Astrocyte of the spinal cord (primary cell): ENCODE measurements at regions not wholly inside any gene's neighbourhood (a gene's known extent, or its start where the extent isn't known, plus 50 kb on each side); places are given as distances from the start of the nearest gene placed in this dataset.
"Not testable (repeated sequence)": the region's sequence is repeated elsewhere in the genome, so short reads cannot be mapped to it uniquely, and the experiment has no call there.

Experiments
- DNase-seq: peaks from one replicate; pipeline ENCODE4 v3.0.0; 2011; ENCODE audit warnings: low read depth, low spot score
- H3K4me3 ChIP-seq: 2 replicates; pipeline ENCODE4 v1.5.1; 2011; ENCODE audit warnings: low read depth, mild to moderate bottlenecking, low read length, moderate library complexity
- in situ Hi-C: cut with HindIII; loops from 2 replicates; pipeline ENCODE4 v1.10.0; 2017; ENCODE audit warnings: low sequenced_read_pairs
- TF ChIP-seq, protein P1 (sequence below): IDR thresholded peaks from 2 replicates; pipeline ENCODE4 v1.5.1; 2012; ENCODE audit warnings: low read depth, mild to moderate bottlenecking, low read length, inconsistent platforms

DNA sequence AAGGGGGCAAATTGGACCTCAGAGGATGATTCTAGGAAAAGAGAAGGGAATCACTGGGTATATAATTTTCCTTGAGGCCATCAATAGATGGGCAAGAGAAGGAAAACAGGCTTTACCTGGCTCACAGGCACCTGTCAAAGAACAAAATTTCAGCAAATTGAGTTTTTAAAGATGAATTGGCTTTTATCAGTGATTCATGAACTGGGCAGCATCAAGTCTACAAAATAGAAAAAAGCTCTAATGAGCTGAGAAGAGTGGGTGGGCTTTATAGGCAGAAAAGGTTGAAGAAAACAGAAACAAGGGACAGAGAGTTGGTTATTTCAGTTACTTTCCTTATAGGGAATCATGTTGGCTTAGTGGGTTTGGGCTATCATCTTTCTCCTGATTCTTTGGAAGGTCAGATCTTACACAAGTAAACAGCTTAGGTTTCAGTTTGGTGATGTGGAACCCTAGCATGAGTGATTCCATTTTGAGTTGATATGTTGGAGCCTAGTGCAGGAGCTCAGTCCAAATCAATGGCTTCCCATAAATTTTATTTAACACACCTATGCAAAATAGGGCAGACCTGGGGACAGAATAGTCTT, 120.7 kb upstream of the MED14 start:
- TF ChIP-seq, protein P1, sequence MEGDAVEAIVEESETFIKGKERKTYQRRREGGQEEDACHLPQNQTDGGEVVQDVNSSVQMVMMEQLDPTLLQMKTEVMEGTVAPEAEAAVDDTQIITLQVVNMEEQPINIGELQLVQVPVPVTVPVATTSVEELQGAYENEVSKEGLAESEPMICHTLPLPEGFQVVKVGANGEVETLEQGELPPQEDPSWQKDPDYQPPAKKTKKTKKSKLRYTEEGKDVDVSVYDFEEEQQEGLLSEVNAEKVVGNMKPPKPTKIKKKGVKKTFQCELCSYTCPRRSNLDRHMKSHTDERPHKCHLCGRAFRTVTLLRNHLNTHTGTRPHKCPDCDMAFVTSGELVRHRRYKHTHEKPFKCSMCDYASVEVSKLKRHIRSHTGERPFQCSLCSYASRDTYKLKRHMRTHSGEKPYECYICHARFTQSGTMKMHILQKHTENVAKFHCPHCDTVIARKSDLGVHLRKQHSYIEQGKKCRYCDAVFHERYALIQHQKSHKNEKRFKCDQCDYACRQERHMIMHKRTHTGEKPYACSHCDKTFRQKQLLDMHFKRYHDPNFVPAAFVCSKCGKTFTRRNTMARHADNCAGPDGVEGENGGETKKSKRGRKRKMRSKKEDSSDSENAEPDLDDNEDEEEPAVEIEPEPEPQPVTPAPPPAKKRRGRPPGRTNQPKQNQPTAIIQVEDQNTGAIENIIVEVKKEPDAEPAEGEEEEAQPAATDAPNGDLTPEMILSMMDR = no peak
- no peak for DNase-seq
- in situ Hi-C loops = no loop called here
- no peak overlapping the region for H3K4me3 ChIP-seq

DNA sequence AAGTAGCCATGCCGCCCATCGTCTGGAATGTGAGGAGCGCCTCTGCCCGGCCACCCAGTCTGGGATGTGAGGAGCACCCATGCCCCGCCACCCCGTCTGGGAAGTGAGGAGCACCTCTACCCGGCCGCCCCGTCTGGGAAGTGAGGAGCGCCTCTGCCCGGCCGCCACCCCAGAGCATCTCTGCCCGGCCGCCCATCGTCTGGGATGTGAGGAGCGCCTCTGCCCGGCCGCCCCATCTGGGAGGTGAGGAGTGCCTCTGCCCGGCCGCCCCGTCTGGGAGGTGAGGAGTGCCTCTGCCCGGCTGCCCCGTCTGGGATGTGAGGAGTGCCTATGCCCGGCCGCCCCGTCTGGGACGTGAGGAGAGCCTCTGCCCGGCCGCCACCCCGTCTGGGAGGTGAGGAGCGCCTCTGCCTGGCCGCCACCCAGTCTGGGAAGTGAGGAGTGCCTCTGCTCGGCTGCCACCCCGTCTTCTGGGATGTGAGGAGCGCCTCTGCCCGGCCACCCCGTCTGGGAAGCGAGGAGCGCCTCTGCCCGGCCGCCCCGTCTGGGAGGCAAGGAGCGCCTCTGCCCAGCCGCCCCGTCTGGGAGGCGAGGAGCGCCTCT, 126.7 kb upstream of the MED14 start:
- DNase-seq, in situ Hi-C loops, H3K4me3 ChIP-seq: not testable (repeated sequence)

DNA sequence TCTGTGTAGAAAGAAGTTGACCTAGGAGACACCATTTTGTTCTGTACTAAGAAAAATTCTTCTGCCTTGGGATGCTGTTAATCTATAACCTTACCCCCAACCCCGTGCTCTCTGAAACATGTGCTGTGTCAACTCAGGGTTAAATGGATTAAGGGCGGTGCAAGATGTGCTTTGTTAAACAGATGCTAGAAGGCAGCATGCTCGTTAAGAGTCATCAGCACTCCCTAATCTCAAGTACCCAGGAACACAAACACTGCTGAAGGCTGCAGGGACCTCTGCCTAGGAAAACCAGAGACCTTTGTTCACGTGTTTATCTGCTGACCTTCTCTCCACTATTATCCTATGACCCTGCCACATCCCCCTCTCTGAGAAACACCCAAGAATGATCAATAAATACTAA, 127.9 kb upstream of the MED14 start:
- in situ Hi-C loops, DNase-seq, H3K4me3 ChIP-seq: not testable (repeated sequence)

DNA sequence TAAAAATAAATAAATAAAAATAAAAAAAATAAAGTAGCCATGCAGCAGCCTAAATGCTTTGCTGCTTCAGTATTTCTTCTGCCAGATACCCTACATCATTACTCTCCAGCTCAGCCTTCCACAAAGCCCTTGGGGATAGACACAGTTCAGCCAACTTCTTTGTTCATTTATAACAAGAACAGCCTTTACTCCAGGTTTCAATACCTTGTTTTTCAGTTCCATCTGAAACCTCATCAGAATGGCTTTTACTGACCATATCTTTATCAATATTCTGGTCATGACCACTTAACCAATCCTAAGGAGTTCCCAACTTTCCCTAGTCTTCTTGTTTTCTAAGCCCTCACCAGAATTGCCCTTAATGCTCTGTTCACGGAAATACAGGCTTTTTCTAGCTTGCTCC, 128.3 kb upstream of the MED14 start:
- TF ChIP-seq, protein P1 = no peak
- H3K4me3 ChIP-seq = no peak overlapping the region
- in situ Hi-C loops = no loop called here
- DNase-seq = no peak

DNA sequence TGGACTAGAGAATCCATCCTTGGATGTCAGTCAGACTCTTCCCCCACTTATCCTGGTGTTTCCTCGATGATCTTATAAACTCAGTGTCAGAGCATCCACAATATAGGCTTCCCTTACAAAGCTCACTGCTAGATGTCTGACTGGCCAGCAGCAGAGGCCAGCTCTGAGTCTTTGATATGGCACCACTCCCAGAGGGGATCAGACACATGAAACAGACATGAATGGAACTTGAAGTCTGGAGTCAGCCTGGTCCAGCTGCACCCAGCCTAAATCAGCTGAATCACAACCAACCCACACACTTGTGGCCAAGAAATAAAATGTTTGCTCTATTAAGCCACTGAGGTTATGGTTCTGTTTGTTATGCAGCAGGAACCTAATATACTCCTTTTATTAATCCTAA, 129.6 kb upstream of the MED14 start:
- peak; percentile 67 for DNase-seq
- in situ Hi-C loops = no loop called here
- TF ChIP-seq, protein P1 = no peak

DNA sequence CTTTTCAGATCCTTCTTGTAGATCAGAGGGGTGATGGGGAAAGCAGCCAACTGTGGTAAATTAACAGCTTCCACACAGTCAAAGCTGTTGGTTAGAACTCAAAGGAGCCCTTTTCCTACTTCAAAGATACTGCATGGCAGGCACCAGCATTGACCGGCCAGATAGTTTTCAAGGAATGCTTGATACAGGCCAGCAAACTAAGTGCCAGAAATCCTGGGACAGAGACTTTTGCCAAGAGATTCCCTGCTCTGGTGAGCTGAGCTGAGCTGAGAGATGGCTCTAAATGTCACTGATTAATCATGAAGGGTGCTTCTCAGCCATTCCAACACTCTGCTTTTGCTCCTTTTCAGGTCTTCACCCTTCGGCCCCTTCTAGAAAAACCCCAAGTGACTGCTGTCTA, 131.6 kb upstream of the MED14 start:
- no peak overlapping the region for H3K4me3 ChIP-seq
- peak; percentile 18 for DNase-seq
- in situ Hi-C loops = no loop called here
- TF ChIP-seq, protein P1 = no peak

More for the DNA sequence above, 129.6 kb upstream of the MED14 start:
- no peak overlapping the region for H3K4me3 ChIP-seq

DNA sequence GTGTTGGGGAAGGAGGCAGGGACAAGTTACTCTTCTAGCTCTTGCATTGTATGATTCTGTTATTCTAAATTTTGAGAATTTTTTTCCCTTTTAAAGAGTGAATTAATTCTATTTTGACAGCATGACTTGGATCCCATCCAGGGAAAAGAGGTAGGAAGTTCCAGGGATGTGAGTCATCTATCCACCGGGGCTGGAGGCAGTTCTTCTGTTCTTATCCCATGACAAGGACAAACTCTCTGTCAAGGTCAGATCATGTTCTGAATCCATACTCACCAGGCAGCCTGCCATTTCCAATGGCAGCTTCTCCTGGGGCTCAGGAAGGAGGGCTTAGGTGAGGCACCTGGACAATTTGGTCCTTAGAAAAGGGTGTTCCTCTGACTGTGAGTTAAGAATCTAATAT, 132.0 kb upstream of the MED14 start:
- TF ChIP-seq, protein P1 = no peak
- H3K4me3 ChIP-seq = no peak overlapping the region
- in situ Hi-C loops = no loop called here
- peak; percentile 52 for DNase-seq
